ENCODE measurements at regions not wholly inside any gene's neighbourhood (a gene's known extent, or its start where the extent isn't known, plus 50 kb on each side); places are given as distances from the start of the nearest gene placed in this dataset.

DNA sequence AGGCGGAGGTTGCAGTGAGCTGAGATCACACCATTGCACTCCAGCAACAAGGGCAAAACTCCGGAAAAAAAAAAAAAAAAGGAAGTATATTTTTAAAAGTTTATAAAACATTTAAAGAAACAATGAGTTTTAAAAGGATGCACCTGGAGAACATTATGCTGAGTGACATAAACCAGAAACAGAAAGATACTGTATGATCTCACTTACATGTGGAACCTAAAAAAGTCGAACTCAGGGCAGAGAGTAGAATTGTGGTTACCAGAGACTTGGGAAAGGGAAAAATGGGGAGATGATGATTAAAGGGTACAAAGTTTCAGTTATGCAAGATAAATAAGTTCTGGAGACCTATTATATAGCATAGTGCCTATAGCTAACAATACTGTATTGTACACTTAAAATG, 52.8 kb upstream of the RTN4 start:
- Histone ChIP-seq H4K91ac (ENCODE audit: insufficient read depth, low read depth, low read length) (peak overlapping the region; percentile 59), H3K23ac (ENCODE audit: low read depth, low read length) (no peak overlapping the region), H3K27ac (ENCODE audit: insufficient read depth, low read length) (peak overlapping the region; percentile 100; the same call in 1 of the 2 replicates), H3K9me3 (ENCODE audit: control insufficient read depth, insufficient read depth, low read length) (no peaks in the 10 kb centered on the region), H2BK5ac (ENCODE audit: low read depth, low read length, poor library complexity, severe bottlenecking) (peak overlapping the region; percentile 99), H3K18ac (ENCODE audit: low read depth, low read length) (peak overlapping the region; percentile 55; the same call in 1 of the 2 replicates), H4K8ac (ENCODE audit: low read depth in 2 of 2, low read length in 2 of 2) (peak overlapping the region in 1 of 2 experiments; percentile 64; a peak in 2 of 4 replicates), H3K9ac (ENCODE audit: low read depth, low read length) (no peak overlapping the region), H3K56ac (ENCODE audit: extremely low read depth, insufficient read depth, low read length) (no peak overlapping the region), H4K5ac (ENCODE audit: low read depth, low read length) (no peak overlapping the region), H4K20me1 (ENCODE audit: insufficient read depth, low read length) (no peaks in the 10 kb centered on the region), H3K79me1 (ENCODE audit: low read depth in 1 of 2, low read length in 2 of 2) (peaks cover 3 to 28% of the 10 kb centered on the region in 2 experiments; a peak in 2 of 4 replicates), H2BK120ac (ENCODE audit: low read depth, low read length) (peak overlapping the region; percentile 99), H3K4me3 (ENCODE audit: insufficient read depth, low read depth, low read length) (no peak overlapping the region), H3K14ac (replicated peaks; ENCODE audit: low read depth, low read length) (peak overlapping the region; percentile 81), H3K9me1 (ENCODE audit: insufficient read depth, low read length) (0 out of 2 replicates have a peak, but pooled peaks cover 6% of the 10 kb centered on the region), H2BK20ac (ENCODE audit: low read depth, low read length) (no peak overlapping the region; the same call in 1 of the 2 replicates), H2AK5ac (ENCODE audit: low read depth, low read length) (no peak overlapping the region), H3K4me2 (ENCODE audit: low read depth, low read length) (no peak overlapping the region), H3K4ac (ENCODE audit: low read depth, low read length) (peak overlapping the region; percentile 99), H3K27me3 (ENCODE audit: control insufficient read depth, insufficient read depth, low read length) (no peaks in the 10 kb centered on the region), H2AFZ (replicated peaks; ENCODE audit: low read length, poor library complexity) (no peak overlapping the region), H3K36me3 (ENCODE audit: control insufficient read depth, insufficient read depth, low read length) (no peaks in the 10 kb centered on the region), H2BK15ac (ENCODE audit: low read depth, low read length) (no peak overlapping the region; the same call in 2 of the 3 replicates), H3K4me1 (ENCODE audit: control insufficient read depth, insufficient read depth, low read length) (peaks cover 20% of the 10 kb centered on the region), H2AK9ac (replicated peaks; ENCODE audit: low read depth, low read length, poor library complexity) (no peak overlapping the region)
- dilution Hi-C loops (cut with HindIII; ENCODE audit: low sequenced_read_pairs, unreplicated experiment) = no loop called here
- no peak for TF ChIP-seq BHLHE40 (IDR thresholded peaks at IDR 0.05; ENCODE audit: low read depth, low read length)
- TF ChIP-seq CHD1 (IDR thresholded peaks at IDR 0.05; ENCODE audit: low read depth, low read length) = no peak
- TF ChIP-seq POLR2A (IDR thresholded peaks at IDR 0.05; ENCODE audit: low read depth, low read length) = no peak
- TF ChIP-seq CEBPB (IDR thresholded peaks at IDR 0.05; ENCODE audit: low read depth, low read length) = no peak
- ChIA-PET POLR2A (ENCODE audit: unreplicated experiment) (interaction anchor here (0.6 kb wide), 1 partner anchor 53 kb away, joined by 11 read pairs; the partner anchor contains the start of gene RTN4), CTCF (no interaction called here)
- no peak for ATAC-seq (ENCODE audit: low read depth)
- intact Hi-C loops (cut with micrococcal nuclease) = loop anchor here (5.0 kb wide), 1 partner anchor 129 kb away; the partner anchor contains the start of genes CLHC1 and RPS27A
- WGBS, 2 experiments (ENCODE audit: extremely low coverage in 2 of 2, insufficient read length in 1 of 2) = no CpG with 5 or more reads among the region's 3 CpGs
- DNase-seq = peak; percentile 66
- no TSS peak for BruUV-seq (replicated peaks)
- in situ Hi-C loops (cut with MboI; ENCODE audit: low sequenced_read_pairs) = no loop called here

Data from IMR-90 (cell line).